Esophagus muscularis mucosa (tissue), 4 donors: ENCODE measurements at regions not wholly inside any gene's neighbourhood (a gene's known extent, or its start where the extent isn't known, plus 50 kb on each side); places are given as distances from the start of the nearest gene placed in this dataset.

ENCODE experiments used
- DNase-seq: peaks from one replicate; pipeline ENCODE4 v3.0.0-alpha.2; 2017; ENCODE audit errors: extremely low spot score
- H3K27ac ChIP-seq, 4 donors: fragments of 200-600 bp; sonication (generic); replicated peaks in 1 of 4; 1 replicate in 3 of 4; 2 replicates in 1 of 4; pipeline ENCODE4 v1.5.1; 2016 to 2019; ENCODE audit warnings: mild to moderate bottlenecking in 1 of 4
- H3K27me3 ChIP-seq, 4 donors: fragments of 200-600 bp; sonication (generic); one replicate each; pipeline versions ENCODE4 v1.5.1 to v1.6.0; 2016 to 2019
- H3K36me3 ChIP-seq, 4 donors: fragments of 200-600 bp; sonication (generic); one replicate each; pipeline ENCODE4 v1.5.1; 2016 to 2019
- H3K4me1 ChIP-seq, 4 donors: fragments of 200-600 bp; sonication (generic); one replicate each; pipeline ENCODE4 v1.5.1; 2016 to 2019
- H3K4me3 ChIP-seq, 4 donors: fragments of 200-600 bp; sonication (generic); 1 replicate in 2 of 4; 2 replicates in 2 of 4; pipeline ENCODE4 v1.5.1; 2016 to 2019; ENCODE audit warnings: mild to moderate bottlenecking in 4 of 4, moderate library complexity in 1 of 4
- H3K9me3 ChIP-seq, 4 donors: fragments of 200-600 bp; sonication (generic); 1 replicate in 3 of 4; 2 replicates in 1 of 4; pipeline ENCODE4 v1.5.1; 2016 to 2019
- EP300 ChIP-seq: sonication (generic); formaldehyde crosslinking; IDR thresholded peaks from one replicate; pipeline ENCODE4 v1.6.1; 2017; ENCODE audit warnings: antibody characterized with exemption
- POLR2A ChIP-seq: fragments of 450-650 bp; IDR thresholded peaks from one replicate; pipeline ENCODE4 v1.6.1; 2017; ENCODE audit warnings: antibody characterized with exemption, moderate library complexity, mild to moderate bottlenecking, low read depth
- POLR2AphosphoS5 ChIP-seq, 2 donors: sonication (generic); formaldehyde crosslinking; IDR thresholded peaks; one replicate each; pipeline ENCODE4 v1.6.1; 2017; ENCODE audit warnings: antibody characterized with exemption in 2 of 2
- WGBS: methylation state at CpG from one replicate; pipeline ENCODE4 v1.1.5; 2018; 5-methylcytosine and 5-hydroxymethylcytosine counted together
- intact Hi-C: fragments of 100-400 bp; cut with DNase I; formaldehyde crosslinking; loops from one replicate; pipeline ENCODE4 v1.15.1; 2023
- TF ChIP-seq, protein P1 (sequence below), 3 experiments: fragments of 200-600 bp in 2 of 3; fragments of 450-650 bp in 1 of 3; sonication (generic) in 2 of 3; IDR thresholded peaks; one replicate each; pipeline ENCODE4 v1.5.1; 2017 to 2019; ENCODE audit warnings: antibody characterized with exemption in 3 of 3, mild to moderate bottlenecking in 2 of 3, moderate library complexity in 1 of 3

DNA sequence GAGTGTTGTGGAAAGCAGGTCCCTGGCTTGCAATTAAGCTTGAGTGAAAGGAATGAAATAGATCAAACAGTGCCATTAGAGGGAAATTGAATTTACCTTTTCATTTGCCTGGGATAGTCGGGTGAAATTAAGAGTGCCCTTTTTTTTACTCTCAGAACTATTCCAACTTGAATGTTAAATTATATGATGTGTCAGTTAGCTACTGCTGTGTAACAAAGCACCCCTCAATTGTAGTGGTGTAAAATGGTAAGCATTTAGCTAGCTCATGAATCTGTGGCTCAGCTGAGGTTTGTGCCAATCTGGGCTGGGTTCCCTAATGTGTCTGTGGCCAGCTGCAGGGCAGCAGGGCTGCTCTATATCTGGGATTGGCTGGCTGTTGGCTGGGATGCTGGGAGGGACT, 571.4 kb downstream of the MN1 start:
- Histone ChIP-seq H3K27ac (no peak overlapping the region), H3K4me3 (no peak overlapping the region), H3K36me3 (no peaks in the 10 kb centered on the region), H3K27me3 (no peaks in the 10 kb centered on the region), H3K4me1 (peaks cover 0 to 1% (median 0%) of the 10 kb centered on the region in 4 donors), H3K9me3 (peaks cover 0 to 7% (median 2%) of the 10 kb centered on the region in 4 donors)
- WGBS = 92% methylated on average over 1 of the region's 1 CpG
- no peak for DNase-seq
- intact Hi-C loops = no loop called here
- TF ChIP-seq POLR2A = no peak
- no peak for TF ChIP-seq EP300
- no peak for TF ChIP-seq POLR2AphosphoS5 (IDR thresholded peaks at IDR 0.05)
- TF ChIP-seq, protein P1, sequence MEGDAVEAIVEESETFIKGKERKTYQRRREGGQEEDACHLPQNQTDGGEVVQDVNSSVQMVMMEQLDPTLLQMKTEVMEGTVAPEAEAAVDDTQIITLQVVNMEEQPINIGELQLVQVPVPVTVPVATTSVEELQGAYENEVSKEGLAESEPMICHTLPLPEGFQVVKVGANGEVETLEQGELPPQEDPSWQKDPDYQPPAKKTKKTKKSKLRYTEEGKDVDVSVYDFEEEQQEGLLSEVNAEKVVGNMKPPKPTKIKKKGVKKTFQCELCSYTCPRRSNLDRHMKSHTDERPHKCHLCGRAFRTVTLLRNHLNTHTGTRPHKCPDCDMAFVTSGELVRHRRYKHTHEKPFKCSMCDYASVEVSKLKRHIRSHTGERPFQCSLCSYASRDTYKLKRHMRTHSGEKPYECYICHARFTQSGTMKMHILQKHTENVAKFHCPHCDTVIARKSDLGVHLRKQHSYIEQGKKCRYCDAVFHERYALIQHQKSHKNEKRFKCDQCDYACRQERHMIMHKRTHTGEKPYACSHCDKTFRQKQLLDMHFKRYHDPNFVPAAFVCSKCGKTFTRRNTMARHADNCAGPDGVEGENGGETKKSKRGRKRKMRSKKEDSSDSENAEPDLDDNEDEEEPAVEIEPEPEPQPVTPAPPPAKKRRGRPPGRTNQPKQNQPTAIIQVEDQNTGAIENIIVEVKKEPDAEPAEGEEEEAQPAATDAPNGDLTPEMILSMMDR (IDR thresholded peaks at IDR 0.05) = no peak

DNA sequence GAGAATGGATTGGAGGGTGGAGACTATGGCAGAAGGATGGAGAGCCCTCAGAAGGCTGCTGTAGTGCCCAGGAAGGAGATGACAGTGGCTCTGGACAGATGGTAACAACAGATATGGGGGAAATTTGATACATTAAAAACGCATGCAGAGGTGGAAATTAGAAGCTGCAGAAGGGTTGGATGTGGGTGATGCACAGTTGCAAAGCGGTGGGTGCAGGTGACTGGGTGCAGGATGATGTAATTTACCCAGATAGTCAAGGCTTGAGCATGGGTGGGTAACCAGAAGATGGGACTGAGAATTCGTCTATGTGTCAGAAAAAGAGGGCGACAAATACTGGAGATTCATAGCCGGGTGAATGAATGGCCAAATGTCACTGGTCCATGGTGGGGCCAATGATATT, 570.3 kb downstream of the MN1 start:
- no peak overlapping the region for H3K27ac ChIP-seq
- H3K4me3 ChIP-seq = no peak overlapping the region
- no peaks in the 10 kb centered on the region for H3K36me3 ChIP-seq
- H3K4me1 ChIP-seq = no peaks in the 10 kb centered on the region
- TF ChIP-seq POLR2AphosphoS5 (IDR thresholded peaks at IDR 0.05) (no peak), POLR2A (no peak), EP300 (no peak)
- TF ChIP-seq, protein P1 (IDR thresholded peaks at IDR 0.05) = no peak
- H3K9me3 ChIP-seq = peaks cover 0 to 7% (median 2%) of the 10 kb centered on the region in 4 donors
- WGBS = 92% methylated on average over 5 of the region's 5 CpGs
- intact Hi-C loops = no loop called here
- H3K27me3 ChIP-seq = no peaks in the 10 kb centered on the region
- DNase-seq = no peak

DNA sequence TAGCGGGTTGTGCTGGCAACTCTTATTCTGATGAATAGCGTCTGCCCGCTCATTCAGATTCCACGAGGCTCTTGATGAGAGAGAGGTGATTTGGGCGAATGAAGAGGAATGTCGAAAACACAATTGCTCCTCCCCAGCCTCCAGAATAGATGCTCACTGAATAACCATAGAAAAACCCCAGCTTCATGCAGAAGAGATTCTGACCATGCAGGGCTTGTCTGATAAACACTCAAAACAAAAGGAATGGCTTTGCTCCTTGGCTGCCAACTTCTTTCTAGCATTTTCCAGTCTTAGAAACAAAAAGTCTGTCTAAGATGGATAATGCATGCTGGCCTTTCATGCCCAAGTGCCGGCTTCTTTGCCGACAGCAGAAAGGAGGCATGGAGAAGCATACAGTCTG, 569.5 kb downstream of the MN1 start:
- H3K4me3 ChIP-seq = no peak overlapping the region
- 60% methylated on average over 8 of the region's 8 CpGs for WGBS
- no peak for DNase-seq
- H3K9me3 ChIP-seq = peaks cover 0 to 7% (median 2%) of the 10 kb centered on the region in 4 donors
- no peak overlapping the region for H3K27ac ChIP-seq
- peaks cover 0 to 1% (median 0%) of the 10 kb centered on the region in 4 donors for H3K4me1 ChIP-seq
- H3K36me3 ChIP-seq = no peaks in the 10 kb centered on the region
- no peaks in the 10 kb centered on the region for H3K27me3 ChIP-seq
- intact Hi-C loops = no loop called here
- no peak for TF ChIP-seq POLR2AphosphoS5 (IDR thresholded peaks at IDR 0.05)
- TF ChIP-seq, protein P1 (IDR thresholded peaks at IDR 0.05) = no peak
- TF ChIP-seq EP300 = no peak

DNA sequence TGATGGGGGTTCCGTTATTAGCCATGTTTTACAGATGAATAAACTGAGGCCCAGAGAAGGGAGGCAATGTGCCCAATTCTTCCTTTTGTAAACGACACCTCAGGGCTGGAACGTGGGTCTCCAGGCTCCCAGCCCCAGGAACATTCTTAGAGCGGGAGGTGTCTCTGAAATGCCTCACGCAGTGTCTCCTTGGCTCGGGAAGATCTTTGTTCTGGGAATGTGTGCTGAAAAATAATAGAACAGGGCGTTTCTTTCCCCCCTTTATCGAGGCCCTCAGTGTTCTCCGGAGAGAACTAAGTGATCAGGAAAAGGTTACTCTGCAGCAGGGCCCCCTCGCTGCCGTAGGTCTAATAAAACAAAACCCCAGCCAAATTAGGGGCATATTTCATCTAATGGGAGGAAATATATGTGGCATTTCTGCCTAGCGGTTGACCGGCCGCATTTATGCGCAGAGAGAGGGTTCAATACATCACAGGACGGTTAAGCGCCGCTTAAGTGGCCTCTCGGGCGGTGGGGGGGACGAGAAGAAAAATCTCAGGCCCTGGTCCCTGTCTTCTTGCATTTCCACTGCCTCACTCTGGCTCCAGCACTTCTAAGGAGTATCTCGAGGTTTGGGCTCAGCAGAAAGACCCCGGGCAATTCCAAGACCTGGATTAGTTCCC, 564.3 kb downstream of the MN1 start:
- intact Hi-C loops = no loop called here

More for the DNA sequence above, 564.3 kb downstream of the MN1 start:
- Histone ChIP-seq H3K4me1 (peaks cover 5 to 30% (median 24%) of the 10 kb centered on the region in 4 donors), H3K27me3 (no peaks in the 10 kb centered on the region), H3K36me3 (no peaks in the 10 kb centered on the region), H3K27ac (peak overlapping the region in 1 of 4 donors; percentile 52), H3K4me3 (no peak overlapping the region), H3K9me3 (no peaks in the 10 kb centered on the region)
- no peak for DNase-seq
- WGBS = 89% methylated on average over 23 of the region's 23 CpGs
- TF ChIP-seq POLR2A = no peak
- TF ChIP-seq POLR2AphosphoS5 (IDR thresholded peaks at IDR 0.05) = no peak
- TF ChIP-seq EP300 = no peak
- TF ChIP-seq, protein P1 (IDR thresholded peaks at IDR 0.05) = no peak
